HG03159 (cell line): ENCODE measurements at regions not wholly inside any gene's neighbourhood (a gene's known extent, or its start where the extent isn't known, plus 50 kb on each side); places are given as distances from the start of the nearest gene placed in this dataset.
"Not testable (repeated sequence)": the region's sequence is repeated elsewhere in the genome, so short reads cannot be mapped to it uniquely, and the experiment has no call there.

Experiments
- ATAC-seq: cut with Tn5 transposase; IDR thresholded peaks from one replicate; pipeline ENCODE4 v1.9.1; 2021; ENCODE audit warnings: mild to moderate bottlenecking, moderate library complexity; ENCODE audit not compliant: unreplicated experiment

DNA sequence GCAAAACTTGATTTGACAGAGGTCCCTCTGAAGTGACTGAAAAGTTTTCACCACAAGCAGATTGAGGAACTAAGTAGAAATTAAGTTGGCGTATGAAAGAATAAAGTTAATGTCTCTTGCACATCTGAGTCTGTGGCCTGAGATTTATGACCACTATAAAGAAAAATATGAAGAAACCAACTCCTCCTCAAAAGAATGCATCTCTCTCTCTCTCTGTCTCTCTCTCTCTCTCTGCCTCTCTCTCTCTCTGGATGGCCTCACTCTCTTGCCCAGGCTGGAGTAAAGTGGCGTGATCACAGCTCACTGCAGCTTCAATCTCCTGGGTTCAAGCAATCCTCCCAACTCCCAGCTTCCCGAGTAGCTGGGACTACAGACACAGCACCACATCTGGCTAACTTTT lies 55.2 kb downstream of the RPL22L1 start:
- ATAC-seq = no peak

DNA sequence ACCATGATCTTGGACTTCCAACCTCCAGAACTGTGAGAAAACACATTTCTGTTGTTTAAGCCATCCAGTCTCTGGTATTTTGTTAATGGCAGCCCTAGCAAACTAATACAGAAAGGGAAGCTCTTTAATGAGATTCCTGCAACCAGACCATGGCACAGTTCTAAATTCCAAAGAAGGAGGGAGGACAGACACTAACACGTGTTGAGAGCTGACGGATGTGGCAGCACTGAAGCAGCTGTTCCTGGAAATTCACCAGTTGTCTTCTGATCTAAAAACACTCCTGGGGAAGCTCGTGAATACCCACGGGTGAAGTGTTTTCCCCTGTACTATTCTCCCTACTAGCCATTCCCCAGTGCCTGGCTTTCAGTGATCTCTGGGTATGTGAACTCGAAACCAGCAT lies 56.7 kb downstream of the RPL22L1 start:
- no peak for ATAC-seq

DNA sequence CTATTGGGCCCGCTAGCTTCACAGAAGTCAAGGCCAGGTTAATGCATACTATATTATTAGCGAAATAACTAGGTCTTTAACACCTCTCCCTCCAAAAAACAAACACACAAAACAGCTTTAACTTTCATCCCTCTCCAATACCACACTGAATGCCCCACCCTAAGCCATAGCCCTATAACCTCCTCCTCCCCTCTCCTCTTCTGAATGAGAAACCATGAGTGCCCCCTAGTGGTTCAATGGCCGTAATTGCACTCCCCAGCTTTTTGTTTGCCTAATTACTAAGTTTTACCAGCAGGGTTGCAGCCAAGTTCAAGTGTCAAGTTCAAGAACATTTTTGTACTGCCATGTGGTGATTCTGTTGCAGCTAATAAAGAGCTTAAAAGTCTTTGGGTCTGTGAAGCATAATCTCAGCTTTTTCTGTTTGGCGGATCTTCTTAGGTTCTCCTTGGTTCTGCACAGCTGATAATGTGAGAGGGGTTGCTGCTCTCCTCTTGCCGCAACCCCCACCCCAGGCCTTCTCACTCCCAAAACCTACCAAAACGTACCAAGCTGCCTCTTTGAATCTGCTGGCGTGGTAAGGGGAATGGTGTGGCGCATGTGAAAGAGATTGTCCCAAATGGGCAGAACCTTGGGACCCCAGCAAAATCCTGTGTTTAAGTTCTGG lies 57.9 kb downstream of the RPL22L1 start:
- ATAC-seq = peak; percentile 90

DNA sequence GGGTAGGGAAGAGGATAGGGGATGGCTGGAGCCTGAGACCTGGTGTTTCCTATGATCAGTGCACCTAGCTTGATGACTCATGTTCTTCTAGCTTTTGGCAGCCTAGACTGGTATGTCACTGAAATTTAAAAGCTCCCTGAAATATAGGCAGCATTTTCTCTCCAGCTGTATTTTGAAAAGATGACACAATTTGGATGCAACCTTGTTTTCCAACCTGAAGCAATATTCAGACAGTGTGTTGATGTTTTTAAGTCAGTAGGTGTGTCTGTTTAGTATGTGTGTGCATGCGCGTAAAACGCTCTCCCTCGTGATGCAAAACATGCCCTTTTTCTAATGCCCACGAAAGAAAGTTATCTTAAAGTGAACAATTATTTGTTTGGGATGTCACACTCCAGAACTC lies 58.5 kb downstream of the RPL22L1 start:
- ATAC-seq = no peak

DNA sequence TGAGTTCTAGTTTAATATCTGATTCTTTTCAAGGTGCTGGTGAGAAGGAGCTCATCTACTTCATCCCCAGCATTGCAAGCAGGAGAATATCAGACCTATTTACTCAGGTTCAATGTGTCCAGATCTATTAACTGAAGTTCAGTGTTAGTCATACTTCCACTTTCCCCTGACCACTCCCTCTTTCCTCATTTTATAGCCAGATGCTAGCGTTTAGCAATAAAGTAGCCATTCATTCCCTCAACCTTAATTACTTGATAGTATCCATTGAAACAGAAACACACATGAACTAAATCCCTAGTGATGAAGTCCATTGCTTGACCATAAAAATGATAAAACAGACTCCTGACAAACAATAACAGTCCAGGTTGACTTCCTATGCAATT lies 60.0 kb downstream of the RPL22L1 start:
- no peak for ATAC-seq

DNA sequence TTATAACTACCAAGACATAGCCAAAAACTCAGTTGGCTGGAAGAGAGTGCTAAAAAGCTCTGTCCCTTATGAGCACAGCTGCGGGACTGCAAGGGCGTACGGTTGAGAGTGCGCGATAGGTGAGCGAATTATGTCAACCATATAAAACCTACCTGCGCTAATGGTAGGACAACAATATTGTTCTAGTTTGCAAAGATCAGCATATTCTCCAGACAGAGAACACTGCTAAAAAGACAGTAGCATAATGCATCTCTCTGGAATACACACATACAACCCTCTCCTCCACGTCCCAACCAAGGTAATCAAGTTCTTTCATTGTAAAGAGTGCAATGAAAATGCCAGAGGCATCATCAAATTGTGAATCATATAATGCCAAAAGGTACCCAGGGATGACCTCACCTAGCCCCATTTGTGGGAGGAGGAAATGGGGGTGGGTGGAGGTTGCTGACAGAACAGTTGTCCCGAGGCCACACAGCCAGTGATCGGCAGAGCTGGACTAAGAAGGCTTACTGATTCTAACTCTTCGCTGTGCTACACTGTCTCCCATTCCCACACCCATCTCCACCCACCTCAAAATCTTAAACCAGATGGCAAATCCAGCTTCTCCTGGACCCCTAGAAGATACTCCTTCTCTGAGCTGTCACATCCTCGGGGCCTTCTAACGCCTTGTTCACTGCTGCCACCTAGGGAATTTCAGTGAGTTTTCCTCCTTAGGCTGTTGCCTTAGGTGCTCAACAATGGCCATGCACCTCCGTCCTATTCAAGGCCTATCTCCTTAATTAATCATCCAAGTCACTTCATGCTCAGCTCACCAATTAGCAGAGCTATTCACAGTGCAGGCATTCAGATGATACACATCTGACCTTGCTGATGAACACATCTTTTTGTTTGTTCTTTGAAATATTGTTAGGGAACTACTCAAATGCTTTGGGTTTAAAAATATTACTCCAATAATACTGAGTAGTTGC lies 60.7 kb downstream of the RPL22L1 start:
- ATAC-seq = no peak

DNA sequence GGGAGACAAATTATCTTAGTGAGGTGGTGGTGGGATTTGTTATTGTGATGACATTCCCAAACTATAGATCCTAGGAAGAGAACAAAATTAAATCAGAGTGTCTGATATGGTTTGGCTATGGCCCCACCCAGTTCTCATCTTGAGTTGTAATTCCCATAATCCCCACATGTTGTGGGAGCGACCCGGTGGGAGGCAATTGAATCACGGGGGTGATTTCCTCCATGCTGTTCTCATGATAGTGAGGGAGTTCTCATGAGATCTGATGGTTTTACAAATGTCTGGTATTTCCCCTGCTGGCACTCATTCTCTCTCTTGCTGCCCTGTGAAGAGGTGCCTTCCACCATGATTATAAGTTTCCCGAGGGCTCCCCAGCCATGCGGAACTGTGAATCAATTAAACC lies 62.0 kb downstream of the RPL22L1 start:
- no peak for ATAC-seq

DNA sequence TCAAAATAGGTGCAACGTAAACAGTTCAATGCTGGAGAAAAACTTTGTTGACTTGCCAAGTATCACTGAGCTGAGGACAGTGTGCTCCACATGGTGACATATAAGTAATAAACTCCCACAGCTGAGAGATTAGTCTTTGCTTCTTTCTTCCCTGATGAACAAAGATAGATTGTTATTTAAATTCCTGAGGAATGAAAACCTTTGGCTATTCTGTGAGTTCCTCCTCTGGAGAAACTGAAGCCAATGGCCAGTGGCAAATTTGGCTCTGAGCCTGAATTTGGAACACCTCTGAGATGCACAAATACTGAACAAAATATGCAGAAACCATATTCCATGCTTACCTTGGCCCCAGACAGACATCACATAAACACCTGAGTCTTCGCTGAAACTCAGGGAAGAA lies 63.3 kb downstream of the RPL22L1 start:
- no peak for ATAC-seq

DNA sequence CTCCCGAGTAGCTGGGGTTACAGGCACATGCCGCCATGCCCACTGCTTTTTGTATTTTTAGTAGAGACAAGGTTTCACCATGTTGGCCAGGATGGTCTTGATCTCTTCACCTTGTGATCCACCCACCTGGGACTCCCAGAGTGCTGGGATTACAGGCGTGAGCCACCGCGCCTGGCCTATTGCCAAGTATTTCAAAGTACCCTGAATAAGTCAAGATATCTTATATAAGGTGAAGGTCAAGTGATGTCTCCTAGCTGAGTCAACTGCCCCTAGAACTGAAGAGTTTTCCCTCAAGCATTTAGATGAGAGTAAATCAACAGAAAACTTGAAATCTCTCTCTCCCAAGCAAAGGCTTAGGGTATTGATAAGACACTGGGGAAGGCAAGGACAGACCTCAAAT lies 63.9 kb downstream of the RPL22L1 start:
- ATAC-seq = no peak

DNA sequence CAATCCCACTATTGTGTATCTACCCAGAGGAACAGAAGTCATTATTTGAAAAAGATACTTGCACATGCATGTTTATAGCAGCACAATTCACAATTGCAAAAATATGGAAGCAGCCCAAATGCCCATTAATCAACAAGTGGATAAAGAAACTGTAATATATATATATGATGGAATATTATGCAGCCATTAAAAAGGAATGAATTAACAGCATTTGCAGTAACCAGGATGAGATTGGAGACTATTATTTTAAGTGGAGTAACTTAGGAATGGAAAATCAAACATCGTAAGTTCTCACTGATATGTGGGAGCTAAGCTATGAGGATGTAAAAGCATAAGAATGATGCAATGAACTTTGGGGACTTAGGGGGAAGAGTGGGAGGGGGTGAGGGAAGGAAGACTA lies 64.7 kb downstream of the RPL22L1 start:
- not testable (repeated sequence) for ATAC-seq

DNA sequence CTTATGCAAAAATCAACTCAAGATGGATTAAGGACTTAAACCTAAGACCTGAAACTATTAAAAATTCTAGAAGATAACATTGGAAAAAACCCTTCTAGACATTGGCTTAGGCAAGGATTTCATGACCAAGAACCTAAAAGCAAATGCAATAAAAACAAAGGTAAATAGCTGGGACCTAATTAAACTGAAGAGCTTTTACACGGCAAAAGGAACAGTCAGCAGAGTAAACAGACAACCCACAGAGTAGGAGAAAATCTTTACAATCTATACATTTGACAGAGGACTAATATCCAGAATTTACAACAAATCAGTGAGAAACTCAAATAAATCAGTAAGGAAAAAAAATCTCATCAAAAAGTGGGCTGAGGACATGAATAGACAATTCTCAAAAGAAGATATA lies 65.4 kb downstream of the RPL22L1 start:
- not testable (repeated sequence) for ATAC-seq

DNA sequence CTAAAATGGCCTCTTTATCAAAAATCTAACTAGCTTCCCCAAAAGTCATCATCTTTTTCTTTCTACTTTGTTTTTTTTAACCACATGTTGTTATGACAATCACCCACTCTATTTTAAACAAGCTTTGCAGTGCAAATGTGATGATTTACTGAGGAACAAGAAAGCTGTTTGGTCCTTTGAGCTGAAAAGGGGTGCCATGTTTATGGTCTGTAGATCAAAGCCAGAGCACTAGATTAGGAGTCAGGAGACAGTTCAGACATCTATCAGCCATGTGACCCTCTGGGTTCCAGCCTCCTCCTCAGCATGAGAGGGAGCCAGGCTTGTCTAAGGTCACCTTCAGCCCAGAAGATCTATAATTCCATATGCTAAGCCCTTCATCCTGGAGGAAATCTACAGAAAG lies 65.9 kb downstream of the RPL22L1 start:
- no peak for ATAC-seq

DNA sequence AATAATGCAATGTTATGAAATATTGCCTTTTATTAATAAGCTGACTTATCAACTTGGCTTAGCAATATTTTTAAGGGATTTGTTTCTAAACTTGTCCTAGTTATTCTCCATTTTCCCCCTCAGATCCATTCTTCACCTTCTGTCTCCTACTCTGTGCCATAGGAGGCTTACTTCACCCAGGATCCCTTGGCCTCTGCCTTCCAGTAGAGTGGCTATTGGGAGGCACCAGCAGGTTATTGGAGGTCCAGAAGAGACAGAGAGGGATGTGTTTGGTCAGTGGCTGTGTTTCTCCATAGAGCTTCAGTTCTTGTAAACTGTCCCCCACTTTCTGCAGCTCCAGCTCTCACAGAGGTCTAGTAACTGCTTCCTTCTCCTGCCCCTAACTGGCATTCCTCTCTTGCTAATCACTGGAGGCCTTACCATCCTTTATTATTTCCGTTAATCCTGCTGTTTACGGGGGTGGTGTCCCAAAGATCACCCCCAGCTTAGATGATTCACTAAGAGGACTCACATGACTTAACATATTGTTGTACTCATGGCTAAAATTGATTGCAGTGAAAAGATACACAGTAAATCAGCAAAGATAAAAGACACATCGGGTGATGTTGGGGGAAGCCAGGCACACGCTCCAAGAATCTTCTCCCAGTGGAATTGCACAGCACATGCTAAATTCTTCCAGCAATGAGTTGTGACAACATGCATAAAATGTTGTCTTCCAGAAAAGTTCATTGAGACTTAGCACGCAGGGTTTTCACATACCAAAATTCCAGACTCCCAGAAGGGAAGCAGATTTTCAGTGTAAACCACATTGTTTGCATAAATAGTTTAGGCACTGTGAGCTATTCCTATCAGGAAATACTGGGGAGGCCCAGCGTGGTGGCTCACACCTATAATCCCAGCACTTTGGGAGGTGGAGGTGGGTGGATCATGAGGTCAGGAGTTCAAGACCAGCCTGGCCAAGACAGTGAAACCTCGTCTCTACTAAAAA lies 67.5 kb downstream of the RPL22L1 start:
- ATAC-seq = no peak

DNA sequence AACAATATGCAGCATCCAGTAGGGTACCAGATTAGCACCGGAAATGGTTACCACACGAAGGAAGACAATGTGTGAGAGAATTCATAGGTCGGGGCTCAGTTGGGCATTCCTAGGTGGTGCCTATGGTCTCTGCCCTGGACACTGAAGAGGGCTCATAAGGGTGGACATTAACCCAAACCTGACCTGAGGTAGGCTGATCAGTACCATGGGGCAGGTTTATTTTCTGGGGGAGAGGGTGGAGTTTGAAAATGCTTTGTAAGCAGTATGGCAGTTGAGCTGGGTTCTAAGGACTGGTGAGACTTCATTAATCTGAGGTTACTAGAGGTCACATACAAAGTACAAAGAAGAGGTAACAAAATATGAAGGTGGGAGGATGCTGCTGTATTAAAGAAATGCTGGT lies 68.4 kb downstream of the RPL22L1 start:
- no peak for ATAC-seq

DNA sequence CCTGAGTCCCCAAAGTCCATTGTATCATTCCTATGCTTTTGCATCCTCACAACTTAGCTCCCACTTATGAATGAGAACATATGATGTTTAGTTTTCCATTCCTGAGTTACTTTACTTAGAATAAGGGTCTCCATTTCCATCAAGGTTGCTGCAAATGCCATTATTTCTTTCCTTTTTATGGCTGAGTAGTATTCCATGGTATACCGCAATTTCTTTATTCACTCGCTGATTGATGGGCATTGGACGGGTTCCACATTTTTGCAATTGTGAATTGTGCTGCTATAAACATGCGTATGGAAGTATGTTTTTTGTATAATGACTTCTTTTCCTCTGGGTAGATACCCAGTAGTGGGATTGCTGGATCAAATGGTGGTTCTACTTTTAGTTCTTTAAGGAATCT lies 69.7 kb downstream of the RPL22L1 start:
- ATAC-seq = not testable (repeated sequence)

DNA sequence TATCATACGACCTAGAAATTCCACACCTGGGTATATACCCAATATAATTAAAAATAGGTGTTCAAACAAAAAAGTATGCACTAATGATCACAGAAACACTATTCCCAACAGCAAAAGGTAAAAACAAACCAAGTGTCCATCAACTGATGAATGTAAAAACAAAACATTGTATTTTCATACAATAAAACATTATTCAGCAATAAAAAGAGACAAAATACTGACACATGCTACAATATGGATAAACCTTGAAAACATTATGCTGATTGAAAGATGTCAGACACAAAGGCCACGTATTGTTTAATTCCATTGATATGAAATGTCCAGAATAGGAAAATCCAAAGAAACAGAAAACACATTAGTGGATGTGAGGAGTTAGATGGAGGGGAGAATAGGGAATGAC lies 71.0 kb downstream of the RPL22L1 start:
- ATAC-seq = no peak

DNA sequence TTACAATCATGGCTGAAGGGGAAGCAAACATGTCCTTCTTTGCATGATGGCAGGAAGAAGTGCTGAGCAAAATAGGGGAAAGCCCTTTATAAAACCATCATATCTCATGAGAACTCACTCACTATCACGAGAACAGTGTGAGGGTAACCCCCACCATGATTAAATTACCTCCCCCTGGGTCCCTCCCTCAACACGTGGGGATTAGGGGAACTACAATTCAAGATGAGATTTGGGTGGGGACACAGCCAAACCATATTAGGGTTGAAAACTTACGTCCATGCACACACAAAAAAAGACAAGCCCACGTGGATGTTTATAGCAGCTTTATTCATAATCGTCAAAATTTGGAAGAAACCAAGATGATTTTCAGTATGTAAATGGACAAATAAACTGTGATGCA lies 72.3 kb downstream of the RPL22L1 start:
- ATAC-seq = no peak

DNA sequence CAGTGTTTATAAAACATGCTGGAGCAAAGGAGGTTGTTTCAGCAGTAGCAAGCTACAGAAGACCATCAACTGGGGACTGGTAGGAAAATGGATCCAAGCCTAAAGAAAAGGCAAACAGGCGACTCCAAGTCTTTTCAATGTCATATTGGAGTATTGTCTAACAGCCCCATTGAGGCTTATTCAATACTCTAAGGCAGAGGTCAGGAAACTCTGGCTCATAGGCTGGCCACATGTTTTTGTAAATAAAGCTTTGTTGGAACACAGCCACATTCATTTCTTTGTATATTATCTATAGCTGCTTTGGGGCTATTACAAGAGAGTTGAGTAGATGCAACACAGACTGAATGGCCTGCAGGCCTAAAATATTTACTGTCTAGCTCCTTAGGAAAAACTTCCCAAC lies 77.5 kb downstream of the RPL22L1 start:
- no peak for ATAC-seq

DNA sequence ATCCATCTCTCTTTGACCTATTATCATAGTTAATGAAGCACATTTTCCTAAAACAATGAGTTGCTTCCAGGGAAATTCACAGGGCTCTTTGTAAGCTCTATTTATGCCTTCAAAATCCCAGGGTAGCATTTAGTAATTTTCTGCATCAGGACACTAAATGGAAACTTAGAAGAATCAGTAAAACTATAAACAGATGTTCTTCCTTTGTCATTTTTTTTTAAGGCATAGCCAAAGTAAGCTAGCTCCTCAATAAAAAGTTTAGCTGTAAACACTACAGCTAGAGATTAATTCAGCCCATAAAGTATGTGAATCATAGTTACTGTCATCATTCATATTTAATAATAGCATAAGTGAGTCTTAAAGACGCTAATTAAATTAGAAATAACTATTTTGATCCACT lies 79.3 kb downstream of the RPL22L1 start:
- ATAC-seq = no peak

DNA sequence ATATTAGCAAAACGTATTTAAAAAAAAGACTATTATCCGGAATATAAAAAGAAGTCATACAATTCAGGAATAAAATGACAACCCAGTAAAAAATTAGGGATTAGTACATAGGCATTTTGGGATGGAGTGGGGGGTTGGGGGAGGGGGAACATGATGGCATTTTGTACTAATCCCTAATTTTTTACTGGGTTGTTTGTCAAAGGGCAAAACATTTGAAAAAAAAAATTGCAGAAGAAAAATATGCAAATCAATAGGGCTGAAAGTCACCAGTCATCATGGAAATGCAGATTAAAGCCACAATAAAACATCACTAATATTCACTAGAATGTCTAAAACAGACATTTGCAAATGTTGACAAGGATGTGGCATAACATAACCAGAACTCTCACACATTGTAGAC lies 82.5 kb downstream of the RPL22L1 start:
- no peak for ATAC-seq

DNA sequence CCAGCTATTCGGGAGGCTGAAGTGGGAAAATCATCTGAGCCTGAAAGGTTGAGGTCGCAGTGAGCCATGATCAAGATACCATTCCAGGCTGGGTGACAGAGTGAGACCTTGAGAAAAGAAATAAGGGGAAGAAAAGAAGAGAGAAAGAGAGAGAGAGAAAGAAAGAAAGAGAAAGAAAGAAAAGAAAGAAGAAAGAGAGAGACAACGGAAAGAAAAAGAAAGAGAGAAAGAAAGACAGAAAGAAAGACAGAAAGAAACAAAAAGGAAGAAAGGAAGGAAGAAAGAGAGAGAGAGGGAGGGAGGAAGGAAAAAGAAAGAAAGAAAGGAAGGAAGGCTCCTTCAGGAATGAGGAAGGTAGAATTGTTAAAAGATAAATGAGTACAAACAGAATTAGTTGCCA lies 84.5 kb downstream of the RPL22L1 start:
- ATAC-seq = no peak
